Epithelial cell of esophagus (primary cell): ENCODE measurements at regions not wholly inside any gene's neighbourhood (a gene's known extent, or its start where the extent isn't known, plus 50 kb on each side); places are given as distances from the start of the nearest gene placed in this dataset.
"Not testable (repeated sequence)": the region's sequence is repeated elsewhere in the genome, so short reads cannot be mapped to it uniquely, and the experiment has no call there.

ENCODE experiments used
- DNase-seq: peaks from one replicate; pipeline ENCODE4 v3.0.0; 2010; ENCODE audit warnings: low read depth
- H3K4me3 ChIP-seq: 2 replicates; pipeline ENCODE4 v1.5.1; 2011; ENCODE audit warnings: mild to moderate bottlenecking, low read length, control low read depth
- TF ChIP-seq, protein P1 (sequence below): IDR thresholded peaks from 2 replicates; pipeline ENCODE4 v1.5.1; 2011; ENCODE audit warnings: low read depth, mild to moderate bottlenecking, low read length, control low read depth, inconsistent platforms; ENCODE audit not compliant: insufficient read depth; ENCODE audit errors: missing control alignments

DNA sequence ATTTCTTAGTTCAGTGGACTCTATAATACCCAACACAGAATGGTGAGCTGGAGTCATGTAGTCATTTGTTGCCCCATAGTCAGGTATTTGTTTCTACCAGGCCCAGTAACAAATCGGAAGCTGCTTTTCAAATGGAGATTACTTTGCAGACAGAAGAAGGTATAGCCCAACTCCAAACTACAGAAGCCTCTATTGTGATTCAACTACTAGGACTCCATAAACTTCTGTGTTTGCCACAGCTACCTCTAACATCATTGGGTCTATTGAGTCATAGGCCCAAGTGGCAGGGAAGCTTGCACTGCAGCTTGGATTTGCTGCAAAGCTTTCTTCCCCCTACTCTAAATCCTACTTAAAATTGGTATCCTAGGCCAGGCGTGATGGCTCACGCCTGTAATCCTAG lies 148.8 kb upstream of the STK26 start:
- DNase-seq, result no peak
- no peak overlapping the region for H3K4me3 ChIP-seq
- TF ChIP-seq, protein P1, sequence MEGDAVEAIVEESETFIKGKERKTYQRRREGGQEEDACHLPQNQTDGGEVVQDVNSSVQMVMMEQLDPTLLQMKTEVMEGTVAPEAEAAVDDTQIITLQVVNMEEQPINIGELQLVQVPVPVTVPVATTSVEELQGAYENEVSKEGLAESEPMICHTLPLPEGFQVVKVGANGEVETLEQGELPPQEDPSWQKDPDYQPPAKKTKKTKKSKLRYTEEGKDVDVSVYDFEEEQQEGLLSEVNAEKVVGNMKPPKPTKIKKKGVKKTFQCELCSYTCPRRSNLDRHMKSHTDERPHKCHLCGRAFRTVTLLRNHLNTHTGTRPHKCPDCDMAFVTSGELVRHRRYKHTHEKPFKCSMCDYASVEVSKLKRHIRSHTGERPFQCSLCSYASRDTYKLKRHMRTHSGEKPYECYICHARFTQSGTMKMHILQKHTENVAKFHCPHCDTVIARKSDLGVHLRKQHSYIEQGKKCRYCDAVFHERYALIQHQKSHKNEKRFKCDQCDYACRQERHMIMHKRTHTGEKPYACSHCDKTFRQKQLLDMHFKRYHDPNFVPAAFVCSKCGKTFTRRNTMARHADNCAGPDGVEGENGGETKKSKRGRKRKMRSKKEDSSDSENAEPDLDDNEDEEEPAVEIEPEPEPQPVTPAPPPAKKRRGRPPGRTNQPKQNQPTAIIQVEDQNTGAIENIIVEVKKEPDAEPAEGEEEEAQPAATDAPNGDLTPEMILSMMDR, result no peak

DNA sequence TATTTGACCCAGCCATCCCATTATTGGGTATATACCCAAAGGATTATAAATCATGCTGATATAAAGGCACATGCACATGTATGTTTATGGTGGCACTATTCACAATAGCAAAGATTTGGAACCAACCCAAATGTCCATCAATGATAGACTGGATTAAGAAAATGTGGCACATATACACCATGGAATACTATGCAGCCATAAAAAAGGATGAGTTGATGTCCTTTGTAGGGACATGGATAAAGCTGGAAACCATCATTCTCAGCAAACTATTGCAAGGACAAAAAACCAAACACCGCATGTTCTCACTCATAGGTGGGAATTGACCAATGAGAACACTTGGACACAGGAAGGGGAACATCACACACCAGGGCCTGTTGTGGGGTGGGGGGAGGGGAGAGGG lies 147.3 kb upstream of the STK26 start:
- not testable (repeated sequence) for H3K4me3 ChIP-seq

DNA sequence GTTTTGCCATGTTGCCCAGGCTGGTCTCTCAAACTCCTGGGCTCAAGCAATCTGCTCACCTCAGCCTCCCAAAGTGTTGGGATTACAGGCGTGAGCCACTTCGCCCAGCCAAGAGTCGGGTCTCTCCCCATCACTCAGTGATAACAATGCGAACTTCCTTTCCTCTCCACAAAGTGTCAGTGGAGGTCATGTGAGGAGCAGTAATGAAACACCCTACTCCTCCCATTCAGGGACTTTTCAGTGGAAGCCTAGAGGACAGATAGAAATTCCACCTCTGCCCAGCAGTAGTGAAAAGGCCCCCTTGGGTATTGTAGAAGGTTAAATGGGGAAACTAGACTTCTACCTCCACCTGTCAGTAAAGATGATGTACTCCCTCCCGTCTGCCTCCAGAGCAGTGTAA lies 141.9 kb upstream of the STK26 start:
- no peak for DNase-seq
- H3K4me3 ChIP-seq, result no peak overlapping the region
- TF ChIP-seq, protein P1, result no peak

More for the DNA sequence above, 147.3 kb upstream of the STK26 start:
- DNase-seq, result not testable (repeated sequence)

DNA sequence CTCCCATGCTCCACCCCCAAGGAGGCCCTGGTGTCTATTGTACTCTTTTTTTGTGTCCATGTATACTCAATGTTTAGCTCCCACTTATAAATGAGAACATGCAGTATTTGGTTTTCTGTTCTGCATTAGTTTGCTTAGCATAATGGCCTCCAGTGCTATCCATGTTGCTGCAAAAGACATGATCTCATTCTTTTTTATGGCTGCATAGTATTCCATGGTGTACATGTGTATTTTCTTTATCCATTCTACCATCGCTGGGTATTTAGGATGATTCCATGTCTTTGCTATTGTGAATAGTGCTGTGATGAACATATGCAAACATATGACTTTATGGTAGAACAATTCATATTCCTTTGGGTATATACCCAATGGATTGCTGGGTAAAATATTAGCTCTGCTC lies 138.1 kb upstream of the STK26 start:
- H3K4me3 ChIP-seq, DNase-seq: not testable (repeated sequence)

DNA sequence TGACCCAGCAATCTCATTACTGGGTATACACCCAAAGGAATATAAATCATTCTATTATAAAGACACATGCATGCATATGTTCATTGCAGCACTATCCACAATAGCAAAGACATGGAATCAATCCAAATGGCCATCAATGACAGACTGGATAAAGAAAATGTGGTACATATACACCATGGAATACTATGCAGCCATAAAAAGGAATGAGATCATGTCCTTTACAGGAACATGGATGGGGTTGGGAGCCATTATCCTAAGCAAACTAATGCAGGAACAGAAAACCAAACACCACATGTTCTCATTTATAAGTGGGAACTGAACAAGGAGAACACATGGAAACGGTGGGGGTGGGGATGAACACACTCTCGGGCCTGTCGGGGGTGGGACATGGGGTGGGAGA lies 129.2 kb upstream of the STK26 start:
- DNase-seq, H3K4me3 ChIP-seq: not testable (repeated sequence)

DNA sequence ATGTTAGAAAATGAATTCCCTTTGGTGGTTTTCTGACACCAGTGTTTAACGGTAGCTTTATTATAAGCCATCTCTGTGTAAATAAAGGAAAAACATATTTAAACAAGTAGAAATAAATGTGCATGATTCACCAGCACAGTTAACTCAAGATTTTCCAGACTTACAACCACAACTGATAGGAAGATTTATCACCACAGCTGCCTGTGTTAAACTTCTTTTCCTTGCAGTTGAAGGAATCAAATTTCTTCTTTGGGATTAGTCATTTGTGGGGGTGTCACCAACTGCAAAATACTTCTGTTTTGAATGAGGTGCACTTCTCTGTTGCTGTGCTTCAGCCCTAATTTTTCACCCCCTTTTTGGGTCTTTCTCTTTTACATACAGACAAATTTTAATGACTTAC lies 128.1 kb upstream of the STK26 start:
- TF ChIP-seq, protein P1, result no peak
- peak; percentile 22 for DNase-seq
- no peak overlapping the region for H3K4me3 ChIP-seq

DNA sequence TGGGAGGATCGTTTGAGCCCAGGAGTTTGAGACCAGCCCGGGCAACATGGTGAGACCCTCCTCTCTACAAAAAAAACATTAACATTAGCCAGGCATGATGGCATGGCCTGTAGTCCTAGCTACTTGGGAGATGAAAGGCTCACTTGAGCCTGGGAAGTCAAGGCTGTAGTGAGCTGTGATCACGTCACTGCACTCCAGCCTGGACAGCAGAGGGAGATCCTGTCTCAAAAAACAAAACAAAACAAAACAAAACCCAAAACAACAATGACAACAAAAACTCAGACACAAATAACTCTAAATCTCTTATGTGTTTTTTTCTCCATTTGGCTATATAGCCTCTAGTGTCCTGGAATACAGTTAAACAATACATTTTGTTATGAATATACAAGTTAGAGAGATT lies 127.3 kb upstream of the STK26 start:
- TF ChIP-seq, protein P1, result peak; percentile 35
- DNase-seq, result no peak
- H3K4me3 ChIP-seq, result no peak overlapping the region

DNA sequence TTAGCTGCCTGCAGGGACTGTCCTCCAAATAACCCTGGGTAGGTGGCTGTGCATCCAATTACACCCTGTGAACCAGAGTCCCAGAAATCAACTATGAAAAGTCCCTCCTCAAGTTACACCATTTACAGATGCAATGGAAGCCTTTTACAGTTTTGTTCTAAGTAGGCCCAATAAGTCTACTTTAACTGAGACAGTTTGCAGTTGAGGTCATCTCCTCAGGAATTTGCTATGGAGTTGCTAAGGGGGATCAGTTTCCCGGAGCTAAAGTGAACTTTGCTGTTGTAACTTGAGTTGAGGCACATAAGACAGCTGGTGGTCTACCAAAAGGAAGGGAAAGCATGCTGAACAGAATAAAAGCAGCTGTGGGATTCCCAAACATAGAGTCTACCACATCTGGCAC lies 121.6 kb upstream of the STK26 start:
- TF ChIP-seq, protein P1, result no peak
- H3K4me3 ChIP-seq, result no peak overlapping the region
- DNase-seq, result no peak

DNA sequence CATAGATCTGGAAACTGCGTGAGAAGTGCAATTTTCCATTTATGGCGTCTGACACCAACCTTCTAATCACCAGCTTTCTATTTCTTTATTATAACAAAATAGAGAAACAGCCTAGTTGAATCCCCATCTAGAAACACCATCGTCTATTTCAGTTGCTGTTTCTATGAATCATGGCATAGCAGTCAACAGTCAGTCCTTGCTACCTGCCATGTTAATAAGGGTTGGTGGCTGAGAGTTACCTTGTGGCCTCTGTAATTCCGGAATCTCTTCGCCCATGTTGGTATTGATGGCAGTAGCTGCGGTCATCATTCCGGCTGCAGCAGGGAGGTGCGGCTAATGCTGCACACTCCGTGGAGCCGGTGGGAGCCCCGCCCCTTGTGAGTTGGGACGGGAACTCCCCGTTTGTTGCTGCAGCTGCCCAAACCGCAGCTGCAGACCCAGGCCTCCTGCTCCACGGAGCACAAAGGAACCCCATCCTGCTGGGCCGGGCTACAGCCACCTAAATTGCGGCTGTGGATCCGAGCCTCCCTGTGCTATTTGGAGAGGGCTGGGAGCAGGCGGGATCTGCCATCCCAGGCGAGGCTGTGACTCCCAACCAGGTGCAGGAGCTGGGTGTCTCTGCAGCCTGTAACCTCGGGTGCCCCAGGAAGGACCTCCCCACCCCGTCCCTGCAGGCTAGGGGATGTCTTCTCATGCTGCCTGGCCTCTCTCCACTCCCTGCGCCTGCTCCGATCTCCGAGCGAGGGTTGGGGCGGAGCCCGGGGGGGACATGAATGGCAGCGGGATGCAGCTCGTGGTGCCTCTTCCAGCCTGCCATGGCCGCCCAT lies 115.4 kb upstream of the STK26 start:
- H3K4me3 ChIP-seq, result no peak overlapping the region
- TF ChIP-seq, protein P1, result no peak
- no peak for DNase-seq
